ENCODE measurements at regions not wholly inside any gene's neighbourhood (a gene's known extent, or its start where the extent isn't known, plus 50 kb on each side); places are given as distances from the start of the nearest gene placed in this dataset.

DNA sequence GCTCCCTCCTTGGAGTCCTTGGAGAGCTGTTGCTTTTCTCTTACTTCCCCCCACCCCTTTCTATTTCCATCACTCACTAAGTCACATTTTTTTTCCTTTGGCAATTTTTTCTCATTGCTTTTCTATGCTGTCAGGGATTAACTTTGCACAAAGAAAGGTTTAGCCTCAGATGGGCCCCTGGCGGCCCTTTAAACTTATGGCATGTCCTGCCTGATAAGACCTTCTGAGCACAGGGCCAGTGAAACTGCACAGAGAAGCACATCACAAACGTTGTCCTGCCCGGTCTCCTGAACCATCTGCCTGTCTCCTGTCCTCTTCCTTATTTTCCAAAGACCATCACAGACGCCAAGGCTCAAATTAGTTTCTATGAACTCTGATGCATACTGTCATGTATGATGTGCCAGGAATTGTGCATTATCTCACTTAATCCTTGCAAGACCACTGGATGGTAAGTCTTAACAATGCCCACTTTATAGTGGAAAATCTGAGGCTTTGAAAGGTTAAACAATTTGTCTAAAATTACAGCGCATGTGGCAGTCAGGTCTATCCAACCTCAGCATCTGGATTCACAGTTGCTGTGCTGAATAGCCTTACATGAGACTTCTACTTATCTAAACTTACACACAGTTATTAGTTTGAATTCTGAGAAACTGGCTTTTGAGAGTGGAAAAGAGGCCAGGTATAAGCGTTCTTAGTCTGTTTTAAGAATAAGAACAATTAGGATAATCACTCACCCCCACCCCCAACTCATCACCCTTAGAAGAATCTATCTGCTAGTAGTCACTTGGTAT, 648.1 kb downstream of the NTRK3 start:
- TF ChIP-seq, protein P1, sequence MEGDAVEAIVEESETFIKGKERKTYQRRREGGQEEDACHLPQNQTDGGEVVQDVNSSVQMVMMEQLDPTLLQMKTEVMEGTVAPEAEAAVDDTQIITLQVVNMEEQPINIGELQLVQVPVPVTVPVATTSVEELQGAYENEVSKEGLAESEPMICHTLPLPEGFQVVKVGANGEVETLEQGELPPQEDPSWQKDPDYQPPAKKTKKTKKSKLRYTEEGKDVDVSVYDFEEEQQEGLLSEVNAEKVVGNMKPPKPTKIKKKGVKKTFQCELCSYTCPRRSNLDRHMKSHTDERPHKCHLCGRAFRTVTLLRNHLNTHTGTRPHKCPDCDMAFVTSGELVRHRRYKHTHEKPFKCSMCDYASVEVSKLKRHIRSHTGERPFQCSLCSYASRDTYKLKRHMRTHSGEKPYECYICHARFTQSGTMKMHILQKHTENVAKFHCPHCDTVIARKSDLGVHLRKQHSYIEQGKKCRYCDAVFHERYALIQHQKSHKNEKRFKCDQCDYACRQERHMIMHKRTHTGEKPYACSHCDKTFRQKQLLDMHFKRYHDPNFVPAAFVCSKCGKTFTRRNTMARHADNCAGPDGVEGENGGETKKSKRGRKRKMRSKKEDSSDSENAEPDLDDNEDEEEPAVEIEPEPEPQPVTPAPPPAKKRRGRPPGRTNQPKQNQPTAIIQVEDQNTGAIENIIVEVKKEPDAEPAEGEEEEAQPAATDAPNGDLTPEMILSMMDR (IDR thresholded peaks at IDR 0.05; ENCODE audit: insufficient read depth, low read length) = no peak
- no peak overlapping the region for H3K4me3 ChIP-seq (ENCODE audit: low read depth, low read length)
- peak; percentile 20 for DNase-seq (ENCODE audit: low read depth)

DNA sequence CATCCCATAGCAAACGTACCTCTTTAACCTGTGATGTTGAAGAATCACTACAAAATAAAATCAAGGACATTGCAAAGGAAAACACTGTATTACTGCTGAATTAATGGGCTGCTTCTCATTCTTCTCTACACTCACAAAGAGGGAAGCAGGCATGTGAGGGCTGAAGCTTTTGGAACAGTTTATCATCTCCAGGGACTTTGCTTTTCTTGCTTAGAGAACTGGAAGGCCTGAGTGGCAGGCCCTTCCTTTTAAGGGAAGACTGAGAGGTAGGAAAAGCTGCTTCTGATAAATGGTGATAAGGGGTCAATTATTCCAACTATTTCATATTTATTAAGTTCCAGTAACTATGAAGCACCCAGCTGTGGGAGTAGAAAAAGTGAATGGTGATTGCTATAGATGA, 649.6 kb downstream of the NTRK3 start:
- peak; percentile 28 for DNase-seq (ENCODE audit: low read depth)
- TF ChIP-seq, protein P1 (IDR thresholded peaks at IDR 0.05; ENCODE audit: insufficient read depth, low read length) = no peak
- no peak overlapping the region for H3K4me3 ChIP-seq (ENCODE audit: low read depth, low read length)

GRCh38 chr15:87604857-87605446, 651.6 kb downstream of the NTRK3 start:
- peak; percentile 35 for DNase-seq (ENCODE audit: low read depth)
- no peak overlapping the region for H3K4me3 ChIP-seq (ENCODE audit: low read depth, low read length)
- TF ChIP-seq, protein P1 (IDR thresholded peaks at IDR 0.05; ENCODE audit: insufficient read depth, low read length) = peak; percentile 51

GRCh38 chr15:87602371-87602770, 654.2 kb downstream of the NTRK3 start:
- no peak overlapping the region for H3K4me3 ChIP-seq (ENCODE audit: low read depth, low read length)
- no peak for DNase-seq (ENCODE audit: low read depth)
- TF ChIP-seq, protein P1 (IDR thresholded peaks at IDR 0.05; ENCODE audit: insufficient read depth, low read length) = no peak

DNA sequence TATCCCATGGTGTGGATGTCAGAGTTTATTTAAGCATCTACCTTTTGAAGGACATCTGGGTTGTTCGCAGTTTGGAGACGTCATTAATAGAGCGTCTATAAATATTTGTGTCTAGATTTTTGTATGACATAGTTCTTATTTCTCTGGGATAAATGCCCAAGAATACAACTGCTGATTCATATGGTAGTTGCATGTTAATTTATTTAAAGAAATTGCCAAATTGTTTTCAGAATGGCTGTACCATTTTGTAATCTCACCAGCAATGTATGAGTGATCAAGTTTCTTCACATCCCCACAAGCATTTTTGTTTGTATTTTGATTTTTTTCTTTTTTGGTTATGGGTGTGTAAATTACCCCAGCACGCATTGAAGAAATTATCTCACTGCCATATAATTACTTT, 656.9 kb downstream of the NTRK3 start:
- H3K4me3 ChIP-seq (ENCODE audit: low read depth, low read length) = no peak overlapping the region
- TF ChIP-seq, protein P1 (IDR thresholded peaks at IDR 0.05; ENCODE audit: insufficient read depth, low read length) = no peak
- peak; percentile 55 for DNase-seq (ENCODE audit: low read depth)

- DNase-seq (ENCODE audit: low read depth) = peak; percentile 47
- TF ChIP-seq, protein P1 (IDR thresholded peaks at IDR 0.05; ENCODE audit: insufficient read depth, low read length) = no peak
- no peak overlapping the region for H3K4me3 ChIP-seq (ENCODE audit: low read depth, low read length)
These were observed 659.0 kb downstream of the NTRK3 start for GRCh38 chr15:87597346-87598052.

Data from fibroblast of the aortic adventitia (primary cell).